GM15510 (cell line): ENCODE measurements at regions not wholly inside any gene's neighbourhood (a gene's known extent, or its start where the extent isn't known, plus 50 kb on each side); places are given as distances from the start of the nearest gene placed in this dataset.

Experiments
- POLR2A ChIP-seq: IDR thresholded peaks from 3 replicates; pipeline ENCODE4 v1.6.1; 2011; ENCODE audit warnings: borderline replicate concordance; ENCODE audit not compliant: insufficient read length; ENCODE audit errors: extremely low read depth

DNA sequence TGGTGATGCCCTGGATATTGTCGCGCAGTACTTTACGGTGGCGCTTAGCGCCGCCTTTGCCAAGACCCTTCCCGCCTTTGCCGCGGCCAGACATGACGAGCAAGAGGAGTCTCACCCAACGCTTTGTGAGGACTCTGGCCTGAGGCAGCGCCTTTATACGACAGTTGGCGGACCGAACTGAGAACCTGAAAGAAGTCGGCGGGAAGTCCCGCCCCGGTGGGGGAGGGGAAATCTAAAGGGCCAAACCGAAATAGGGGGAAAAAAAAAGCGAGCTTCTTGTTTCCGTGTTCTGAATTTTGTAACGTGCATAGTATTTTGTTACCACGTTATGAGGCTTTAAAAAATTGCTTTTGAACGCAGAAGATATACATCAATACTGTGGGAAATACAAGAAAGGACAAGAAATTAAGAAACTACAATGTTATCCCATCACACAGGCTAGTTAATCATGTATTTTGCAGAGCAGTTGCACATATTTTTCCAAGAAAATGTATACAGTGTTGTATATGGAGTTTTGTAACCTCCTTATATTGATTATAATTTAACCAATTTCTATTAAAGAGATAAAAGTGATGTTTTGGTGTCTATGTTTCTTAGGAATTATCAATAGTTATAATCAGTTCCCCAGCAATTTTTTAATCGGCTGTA lies 80.6 kb downstream of the OR2B2 start:
- TF ChIP-seq POLR2A: peak; percentile 63

DNA sequence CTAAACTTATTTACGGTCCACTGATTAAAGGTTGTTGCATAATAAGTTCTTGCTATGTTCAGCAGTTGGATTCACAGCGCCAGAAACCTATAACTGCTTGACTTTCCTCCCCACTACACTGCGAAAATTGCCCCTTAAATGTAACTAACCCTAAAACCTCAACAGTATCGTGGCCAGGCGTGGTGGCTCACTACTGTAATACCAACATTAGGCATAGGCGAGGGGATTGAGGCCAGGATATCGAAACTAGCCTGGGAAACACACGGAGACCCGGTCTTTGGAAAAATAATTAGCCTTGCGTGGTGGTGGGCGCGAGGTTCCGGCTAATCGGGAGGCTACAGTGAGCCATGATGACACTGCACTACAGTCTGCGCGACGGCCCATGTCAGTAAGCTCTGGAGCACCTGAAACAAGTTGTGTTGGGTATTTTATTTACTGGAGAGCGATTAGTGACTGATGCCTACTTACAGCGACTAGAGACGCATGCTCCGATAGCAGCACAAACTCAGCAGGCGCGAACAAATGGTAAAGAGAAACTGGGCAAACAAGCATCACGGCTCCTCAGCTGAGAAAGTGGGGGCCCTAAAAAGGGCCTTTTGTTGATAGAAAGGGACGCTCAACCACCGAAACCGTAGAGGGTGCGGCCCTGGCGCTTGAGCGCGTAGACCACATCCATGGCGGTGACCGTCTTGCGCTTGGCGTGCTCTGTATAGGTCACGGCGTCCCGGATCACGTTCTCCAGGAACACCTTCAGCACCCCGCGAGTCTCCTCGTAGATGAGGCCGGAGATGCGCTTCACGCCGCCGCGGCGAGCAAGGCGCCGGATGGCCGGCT lies 81.4 kb downstream of the OR2B2 start:
- peak; percentile 94 for TF ChIP-seq POLR2A

DNA sequence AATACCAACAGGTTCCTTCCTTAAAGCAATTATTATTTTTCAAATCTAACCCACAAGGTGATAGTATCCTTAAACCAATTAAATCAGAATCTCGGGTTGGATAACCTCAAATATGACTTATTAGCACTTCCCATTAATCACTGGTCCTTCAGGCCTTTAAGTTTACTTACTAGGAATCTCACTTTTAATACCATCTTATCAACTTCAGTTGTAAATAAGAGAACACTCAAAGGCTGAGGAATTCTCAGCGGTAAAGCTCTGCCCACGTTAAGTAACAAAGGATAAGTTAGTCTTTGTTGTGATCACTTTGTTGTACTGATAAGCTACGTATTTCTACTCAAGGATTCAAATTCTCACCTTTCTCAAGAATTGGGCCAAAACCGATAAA lies 82.0 kb downstream of the OR2B2 start:
- TF ChIP-seq POLR2A: no peak

DNA sequence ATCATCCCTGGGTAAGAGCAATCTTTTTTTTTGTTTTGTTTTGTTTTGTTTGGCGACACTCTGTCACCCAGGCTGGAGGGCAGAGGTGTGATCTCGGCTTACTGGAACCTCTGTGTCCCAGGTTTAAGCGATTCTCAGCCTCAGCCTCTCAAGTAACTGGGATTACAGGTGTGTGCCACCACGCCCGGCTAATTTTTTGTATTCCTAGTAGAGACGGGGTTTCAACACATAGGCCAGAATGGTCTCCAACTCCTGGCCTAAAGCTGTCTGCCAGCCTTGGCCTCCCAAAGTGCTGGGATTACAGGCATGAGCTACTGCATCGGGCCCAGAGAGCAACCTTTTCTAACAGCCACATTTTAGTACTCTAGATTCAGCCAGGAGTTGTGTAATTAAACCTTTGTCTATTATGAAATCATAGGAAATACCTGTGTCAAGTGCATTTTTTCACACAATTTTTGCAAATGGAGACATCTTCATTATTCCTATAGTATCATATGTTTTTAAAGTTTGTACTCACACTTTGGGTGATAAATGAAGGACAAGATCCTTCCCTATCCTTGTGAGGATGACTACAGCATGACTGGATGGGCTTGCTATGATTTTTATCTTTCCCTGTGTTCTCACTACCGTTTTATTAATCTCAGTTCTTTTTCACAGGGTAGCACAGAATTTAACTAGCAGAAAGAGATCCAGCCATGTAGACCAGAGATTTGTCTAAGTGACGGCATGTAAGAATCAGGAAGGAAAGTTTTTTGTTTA lies 82.6 kb downstream of the OR2B2 start:
- TF ChIP-seq POLR2A: no peak

DNA sequence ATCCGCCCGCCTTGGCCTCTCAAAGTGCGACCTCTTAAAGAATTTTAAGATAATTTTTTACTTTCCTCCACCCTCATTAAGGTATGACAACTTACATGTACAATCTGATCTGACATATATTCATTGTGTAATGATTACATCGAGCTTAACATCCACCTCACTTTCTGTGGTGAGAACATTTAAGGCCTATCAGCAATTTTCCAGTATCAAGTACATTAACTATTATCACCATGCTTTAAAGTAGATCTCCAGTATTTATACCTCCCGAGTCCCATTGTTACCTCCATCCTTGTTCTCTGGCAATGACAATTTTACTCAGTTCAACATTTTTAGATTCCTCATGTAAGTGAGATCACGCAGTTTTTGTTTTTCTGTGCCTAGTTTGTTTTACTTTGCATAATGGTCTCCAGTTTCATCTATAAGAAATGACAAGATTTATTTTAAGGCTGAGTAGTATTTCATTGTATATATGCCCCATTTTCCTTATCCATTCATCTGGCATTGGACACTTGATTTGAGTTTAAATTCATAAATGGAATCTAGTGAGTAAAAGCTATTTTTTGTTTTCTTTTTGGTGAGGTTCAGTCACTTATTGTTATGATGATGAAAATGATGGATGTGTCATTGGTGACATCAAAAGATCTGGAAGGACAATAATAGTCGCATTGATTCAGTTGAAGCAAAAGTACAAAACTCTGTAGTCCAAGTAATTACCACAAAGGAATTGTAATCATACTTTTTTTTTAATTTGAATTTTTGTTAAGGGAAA lies 87.0 kb downstream of the OR2B2 start:
- peak; percentile 7 for TF ChIP-seq POLR2A

DNA sequence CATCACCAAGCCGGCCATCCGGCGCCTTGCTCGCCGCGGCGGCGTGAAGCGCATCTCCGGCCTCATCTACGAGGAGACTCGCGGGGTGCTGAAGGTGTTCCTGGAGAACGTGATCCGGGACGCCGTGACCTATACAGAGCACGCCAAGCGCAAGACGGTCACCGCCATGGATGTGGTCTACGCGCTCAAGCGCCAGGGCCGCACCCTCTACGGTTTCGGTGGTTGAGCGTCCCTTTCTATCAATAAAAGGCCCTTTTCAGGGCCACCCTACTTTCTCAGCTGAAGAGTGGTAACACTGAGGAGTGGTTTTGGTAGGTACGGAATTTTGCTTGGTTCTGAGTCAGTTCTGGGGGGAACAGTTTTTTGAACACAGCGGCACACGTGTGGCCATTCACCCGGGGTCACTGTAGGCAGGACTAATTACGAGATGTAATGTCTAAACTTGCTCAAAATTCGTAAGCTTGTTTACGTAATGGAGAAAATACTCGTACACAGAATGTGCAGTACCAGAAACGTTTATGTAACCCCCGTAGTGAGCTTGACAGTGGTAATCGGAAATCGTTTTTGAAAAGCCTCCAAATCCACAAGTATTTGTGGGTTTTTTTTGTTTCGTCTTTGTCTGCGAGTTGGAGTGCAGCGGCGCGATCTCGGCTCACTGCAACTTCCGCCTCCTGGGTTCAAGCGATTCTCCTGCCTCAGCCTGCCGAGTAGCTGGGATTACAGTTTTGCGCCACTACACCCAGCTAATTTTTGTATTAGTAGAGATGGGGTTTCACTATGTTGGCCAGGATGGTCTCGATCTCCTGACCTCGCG lies 87.8 kb downstream of the OR2B2 start:
- TF ChIP-seq POLR2A: peak; percentile 77

DNA sequence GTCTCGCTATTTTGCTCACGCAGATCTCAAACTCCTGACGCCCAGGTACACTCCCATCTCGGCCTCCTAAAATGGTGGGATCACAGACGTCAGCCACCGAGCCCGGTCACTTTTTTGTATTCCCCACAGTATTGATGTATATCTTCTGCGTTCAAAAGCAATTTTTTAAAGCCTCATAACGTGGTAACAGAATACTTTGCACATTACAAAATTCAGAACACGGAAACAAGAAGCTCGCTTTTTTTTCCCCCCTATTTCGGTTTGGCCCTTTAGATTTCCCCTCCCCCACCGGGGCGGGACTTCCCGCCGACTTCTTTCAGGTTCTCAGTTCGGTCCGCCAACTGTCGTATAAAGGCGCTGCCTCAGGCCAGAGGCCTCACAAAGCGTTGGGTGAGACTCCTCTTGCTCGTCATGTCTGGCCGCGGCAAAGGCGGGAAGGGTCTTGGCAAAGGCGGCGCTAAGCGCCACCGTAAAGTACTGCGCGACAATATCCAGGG lies 88.4 kb downstream of the OR2B2 start:
- peak; percentile 47 for TF ChIP-seq POLR2A

DNA sequence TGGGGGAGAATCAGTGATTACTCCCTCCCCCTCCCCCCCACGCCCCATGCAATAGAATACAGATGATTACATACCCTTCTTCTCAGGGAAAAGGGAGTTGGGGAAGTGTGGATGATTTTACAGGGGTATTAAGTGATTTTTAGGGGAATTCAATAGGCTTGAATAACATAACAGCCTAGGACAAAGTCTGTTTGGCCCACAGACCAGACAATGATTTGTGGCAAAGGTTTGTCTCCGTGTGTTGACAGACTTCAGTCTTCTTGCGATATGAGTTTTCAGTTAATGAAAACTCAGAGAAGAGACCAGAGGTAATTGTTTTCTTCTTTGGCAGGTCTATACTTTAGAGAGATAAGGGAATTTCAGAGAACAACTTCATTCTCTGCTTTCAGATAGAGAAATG lies 95.3 kb downstream of the OR2B2 start:
- no peak for TF ChIP-seq POLR2A

DNA sequence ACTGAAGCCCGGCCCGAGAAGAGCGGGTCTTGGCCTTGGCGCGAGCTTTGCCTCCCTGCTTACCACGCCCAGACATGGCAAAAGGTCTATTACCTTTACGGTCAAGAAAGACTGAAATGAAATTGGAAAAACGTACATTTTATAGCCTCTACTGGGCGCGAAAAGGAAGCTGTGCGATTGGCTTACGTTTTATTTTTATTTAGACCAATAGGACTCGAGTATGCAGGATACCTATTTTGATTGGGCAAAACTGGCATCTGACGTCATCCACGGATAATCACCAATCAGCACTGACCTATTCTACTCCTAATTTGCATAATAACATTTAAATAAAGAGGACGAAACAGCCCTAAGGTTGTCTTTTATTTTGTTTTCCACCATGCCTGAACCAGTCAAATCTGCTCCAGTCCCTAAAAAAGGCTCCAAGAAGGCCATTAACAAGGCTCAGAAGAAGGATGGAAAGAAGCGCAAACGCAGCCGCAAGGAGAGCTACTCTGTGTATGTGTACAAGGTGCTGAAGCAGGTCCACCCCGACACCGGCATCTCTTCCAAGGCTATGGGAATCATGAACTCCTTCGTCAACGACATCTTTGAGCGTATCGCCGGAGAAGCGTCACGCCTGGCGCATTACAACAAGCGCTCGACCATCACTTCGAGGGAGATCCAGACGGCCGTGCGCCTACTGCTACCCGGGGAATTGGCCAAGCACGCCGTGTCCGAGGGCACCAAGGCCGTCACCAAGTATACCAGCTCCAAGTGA lies 97.4 kb downstream of the OR2B2 start:
- peak; percentile 95 for TF ChIP-seq POLR2A

DNA sequence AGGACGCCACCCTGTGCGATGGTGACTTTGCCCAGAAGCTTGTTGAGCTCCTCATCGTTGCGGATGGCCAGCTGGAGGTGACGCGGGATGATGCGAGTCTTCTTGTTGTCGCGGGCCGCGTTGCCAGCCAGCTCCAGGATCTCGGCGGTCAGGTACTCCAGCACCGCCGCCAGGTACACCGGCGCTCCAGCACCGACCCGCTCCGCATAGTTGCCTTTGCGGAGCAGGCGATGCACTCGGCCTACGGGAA lies 97.9 kb downstream of the OR2B2 start:
- peak; percentile 74 for TF ChIP-seq POLR2A

DNA sequence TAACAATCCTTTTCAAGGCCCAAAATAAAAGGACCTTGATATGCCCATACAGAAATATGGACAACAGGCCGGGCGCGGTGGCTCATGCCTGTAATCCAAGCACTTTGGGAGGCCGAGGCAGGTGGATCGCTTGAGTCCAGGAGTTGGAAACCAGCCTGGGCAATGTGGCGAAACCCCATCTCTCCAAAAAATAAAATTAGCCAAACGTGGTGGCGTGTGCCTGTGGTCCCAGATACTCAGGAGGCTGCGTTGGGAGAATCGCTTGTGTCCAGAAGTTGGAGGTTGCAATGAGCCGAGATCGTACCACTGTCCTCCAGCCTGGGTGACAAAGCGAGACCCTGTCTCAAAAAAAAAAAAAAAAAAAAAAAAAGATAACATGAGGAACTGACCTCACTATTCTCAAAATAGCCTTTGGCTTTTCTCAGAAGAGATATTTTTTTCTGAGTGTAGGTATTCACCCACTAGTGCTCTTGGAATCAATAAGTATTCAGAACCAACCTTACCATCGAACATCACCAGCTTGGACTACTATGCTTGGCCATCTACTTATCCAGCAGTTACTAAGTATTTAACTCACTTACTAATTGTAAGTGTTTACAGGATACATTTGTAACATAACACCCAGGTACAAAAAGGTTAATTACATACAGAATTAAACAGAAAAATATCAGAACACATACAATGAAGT lies 99.2 kb downstream of the OR2B2 start:
- no peak for TF ChIP-seq POLR2A

DNA sequence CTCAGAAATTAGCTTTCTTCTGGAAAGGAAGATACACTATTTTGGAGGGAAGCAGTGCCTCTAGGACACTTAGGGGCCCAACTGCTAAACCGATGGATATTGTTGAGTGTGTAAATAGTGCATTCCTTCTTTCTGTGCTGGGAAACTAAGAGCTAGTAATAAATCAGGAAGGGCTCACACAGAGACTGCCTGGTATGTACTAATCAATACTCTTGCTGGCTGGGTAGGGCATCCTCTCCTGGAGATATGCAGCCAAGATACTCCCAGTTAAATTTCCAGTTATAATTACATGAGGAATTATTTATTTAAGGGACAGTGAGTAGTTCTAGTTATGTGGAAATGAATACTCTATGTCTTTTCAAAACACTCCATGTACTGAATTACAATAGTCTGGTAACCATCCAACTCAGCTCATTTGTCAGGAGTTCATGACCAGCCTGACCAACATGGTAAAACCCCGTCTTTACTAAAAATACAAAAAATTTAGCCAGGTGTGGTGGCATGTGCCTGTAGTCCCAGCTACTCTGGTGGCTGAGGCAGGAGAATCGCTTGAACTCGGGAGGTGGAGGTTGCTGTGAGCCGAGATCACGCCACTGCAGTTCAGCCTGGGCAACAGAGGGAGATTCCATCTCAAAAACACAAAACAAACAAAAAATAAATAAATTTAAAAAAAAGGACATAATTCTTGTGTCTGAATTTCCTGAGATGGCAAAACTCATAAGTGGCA lies 100.0 kb downstream of the OR2B2 start:
- TF ChIP-seq POLR2A: no peak
